ENCODE measurements at regions not wholly inside any gene's neighbourhood (a gene's known extent, or its start where the extent isn't known, plus 50 kb on each side); places are given as distances from the start of the nearest gene placed in this dataset.
"Not testable (repeated sequence)": the region's sequence is repeated elsewhere in the genome, so short reads cannot be mapped to it uniquely, and the experiment has no call there.

- DNase-seq, result no peak
These were observed 87.8 kb downstream of the HFE start for GRCh38 chr6:26175033-26175427.

- no peak for DNase-seq
These were observed 88.4 kb downstream of the HFE start for GRCh38 chr6:26175428-26176181.

DNA sequence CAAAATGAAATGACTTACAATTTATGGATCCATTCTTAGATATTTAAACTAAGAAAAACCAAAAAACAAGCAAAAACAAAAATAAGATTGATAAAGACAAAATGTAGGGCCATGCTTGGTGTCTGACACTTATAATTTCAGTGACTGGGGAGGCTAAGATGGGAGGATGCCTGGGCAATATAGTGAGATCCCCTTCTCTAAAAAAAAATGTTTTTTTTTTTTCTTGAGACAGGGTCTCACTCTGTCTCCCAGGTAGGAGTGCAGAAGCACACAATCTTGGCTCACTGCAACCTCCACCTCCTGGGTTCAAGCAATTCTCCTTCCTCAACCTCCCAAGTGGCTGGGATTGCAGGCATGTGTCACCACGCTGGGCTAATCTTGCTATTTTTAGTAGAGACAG lies 92.4 kb downstream of the HFE start:
- DNase-seq, result no peak

GRCh38 chr6:26180346-26180745 lies 93.1 kb downstream of the HFE start:
- DNase-seq, result no peak

GRCh38 chr6:26183237-26183580 lies 96.0 kb downstream of the HFE start:
- DNase-seq, result peak; percentile 82

DNA sequence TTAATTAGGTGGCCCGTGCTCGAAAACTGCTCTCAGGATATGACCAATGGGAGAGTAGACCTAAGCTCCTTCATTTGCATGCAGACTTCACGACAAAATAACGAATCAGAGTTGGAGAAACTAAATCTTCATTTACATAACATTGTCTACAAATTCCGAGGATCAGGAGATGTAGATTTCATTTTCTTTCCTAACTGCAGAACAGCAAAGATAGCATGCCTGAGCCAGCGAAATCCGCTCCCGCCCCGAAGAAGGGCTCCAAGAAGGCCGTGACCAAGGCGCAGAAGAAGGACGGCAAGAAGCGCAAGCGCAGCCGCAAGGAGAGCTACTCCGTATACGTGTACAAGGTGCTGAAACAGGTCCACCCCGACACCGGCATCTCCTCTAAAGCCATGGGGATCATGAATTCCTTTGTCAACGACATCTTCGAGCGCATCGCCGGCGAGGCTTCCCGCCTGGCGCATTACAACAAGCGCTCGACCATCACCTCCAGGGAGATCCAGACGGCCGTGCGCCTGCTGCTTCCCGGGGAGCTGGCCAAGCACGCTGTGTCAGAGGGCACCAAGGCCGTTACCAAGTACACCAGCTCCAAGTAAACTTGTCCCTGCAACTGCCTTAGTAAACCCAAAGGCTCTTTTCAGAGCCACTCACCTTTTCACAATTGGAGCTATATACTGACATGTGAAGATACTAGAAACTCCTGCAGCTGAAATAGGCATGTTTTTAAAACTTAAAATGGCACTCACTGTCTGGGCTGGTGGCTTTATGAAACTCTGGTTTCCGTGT lies 96.5 kb downstream of the HFE start:
- DNase-seq, result peak; percentile 87

DNA sequence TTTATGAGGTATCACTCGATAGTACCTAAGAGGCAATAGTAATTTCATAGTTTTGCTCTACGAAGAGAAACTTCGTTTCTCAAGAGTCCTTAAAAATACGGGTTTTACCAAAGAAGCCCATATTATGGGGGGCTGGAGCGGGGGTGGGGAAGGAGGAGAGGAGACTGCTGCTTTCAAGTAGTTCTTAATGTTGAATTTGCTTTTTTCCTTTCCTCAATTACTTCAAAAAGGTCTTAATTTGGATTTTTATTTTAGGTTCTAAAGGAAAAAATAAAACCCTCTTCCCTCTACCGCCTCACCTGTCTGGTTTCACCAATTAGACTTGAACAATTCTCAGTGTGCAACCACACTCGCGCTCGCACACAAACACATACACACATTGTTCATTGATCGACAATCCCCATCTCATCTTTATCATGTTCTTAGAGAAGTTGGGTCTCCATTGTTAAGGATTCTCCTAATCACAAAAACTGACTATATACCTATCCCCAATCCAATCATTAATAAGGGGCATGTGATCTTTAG lies 97.2 kb downstream of the HFE start:
- DNase-seq, result no peak

- DNase-seq, result no peak
These were observed 97.8 kb downstream of the HFE start for GRCh38 chr6:26185004-26185403.

DNA sequence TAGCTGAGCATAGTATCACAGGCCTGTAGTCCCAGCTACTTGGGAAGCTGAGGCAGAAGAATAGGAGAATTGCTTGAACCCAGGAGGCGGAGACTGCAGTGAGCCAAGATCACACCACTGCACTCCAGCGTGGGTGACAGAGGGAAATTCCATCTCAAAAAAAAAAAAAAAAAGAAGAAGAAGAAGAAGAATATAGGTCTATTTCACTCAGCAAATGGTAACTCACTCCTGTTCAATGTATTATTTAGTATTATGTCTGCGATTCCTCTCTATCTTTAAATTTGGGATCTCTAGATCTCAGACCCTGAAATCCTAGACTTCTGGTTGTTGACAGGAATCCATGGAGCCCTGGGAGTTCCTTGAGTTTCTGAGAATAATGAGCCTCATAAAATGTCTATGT lies 98.6 kb downstream of the HFE start:
- DNase-seq, result no peak

DNA sequence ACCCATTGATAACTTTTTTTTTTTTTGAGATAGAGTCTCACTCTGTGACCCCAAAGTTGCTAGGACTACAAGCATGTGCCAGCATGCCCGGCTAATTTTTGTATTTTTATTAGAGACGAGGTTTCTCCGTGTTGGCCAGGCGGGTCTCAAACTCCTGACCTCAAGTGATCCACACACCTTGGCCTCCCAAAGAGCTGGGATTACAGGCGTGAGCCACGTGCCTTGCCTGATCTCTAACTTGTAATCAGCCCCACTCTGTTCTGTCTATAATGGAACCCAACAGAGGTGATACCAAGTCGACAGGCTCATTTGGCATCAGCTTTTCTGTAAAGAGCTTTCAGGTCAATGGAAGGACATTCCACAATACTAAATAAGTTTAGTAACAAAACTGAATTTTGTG lies 99.4 kb downstream of the HFE start:
- no peak for DNase-seq

- no peak for DNase-seq
These were observed 100.1 kb downstream of the HFE start for GRCh38 chr6:26187292-26187691.

GRCh38 chr6:26187981-26188635 lies 100.9 kb downstream of the HFE start:
- peak; percentile 68 for DNase-seq

GRCh38 chr6:26191512-26191911 lies 104.3 kb downstream of the HFE start:
- not testable (repeated sequence) for DNase-seq

DNA sequence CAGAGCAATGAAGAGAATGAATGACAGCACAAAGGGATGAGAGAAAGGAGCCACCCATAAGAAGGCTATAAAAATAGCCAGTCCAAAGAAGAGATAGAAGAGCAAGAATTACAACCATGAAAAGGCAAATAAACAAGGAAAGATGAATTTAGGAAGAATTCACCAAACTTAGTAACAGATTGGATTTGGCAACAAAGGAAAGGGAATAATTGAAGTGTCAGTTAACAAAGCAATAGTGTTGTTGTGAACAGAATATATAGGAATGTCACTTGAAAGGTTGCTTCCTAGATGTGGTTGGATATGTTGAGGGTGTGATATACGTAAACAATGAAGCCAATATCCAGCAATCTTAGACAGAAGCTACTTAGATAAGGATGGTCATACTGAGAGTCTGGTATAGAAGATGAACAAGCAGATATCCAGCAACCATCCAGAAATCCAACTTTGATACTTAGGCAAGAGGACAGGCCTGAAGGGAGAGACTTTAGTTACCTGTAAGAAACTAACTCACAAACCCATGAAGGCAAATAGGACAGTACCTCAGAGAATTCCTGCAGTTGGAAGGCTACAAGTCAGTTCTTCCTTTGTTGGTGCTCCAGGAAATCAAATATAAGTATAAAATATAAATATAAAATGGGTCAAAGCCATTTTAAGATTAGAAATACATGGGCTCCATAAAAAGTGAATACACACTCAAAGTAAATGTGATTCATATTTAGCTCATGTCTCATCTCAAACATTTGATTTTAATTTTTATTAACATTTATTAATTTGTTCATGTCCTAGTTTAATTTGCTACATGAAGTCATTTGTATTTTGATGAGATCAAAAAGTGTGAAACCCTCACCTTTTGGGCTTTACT lies 106.5 kb downstream of the HFE start:
- DNase-seq, result no peak

GRCh38 chr6:26194329-26194701 lies 107.1 kb downstream of the HFE start:
- no peak for DNase-seq

GRCh38 chr6:26194816-26195375 lies 107.7 kb downstream of the HFE start:
- DNase-seq, result peak; percentile 58

DNA sequence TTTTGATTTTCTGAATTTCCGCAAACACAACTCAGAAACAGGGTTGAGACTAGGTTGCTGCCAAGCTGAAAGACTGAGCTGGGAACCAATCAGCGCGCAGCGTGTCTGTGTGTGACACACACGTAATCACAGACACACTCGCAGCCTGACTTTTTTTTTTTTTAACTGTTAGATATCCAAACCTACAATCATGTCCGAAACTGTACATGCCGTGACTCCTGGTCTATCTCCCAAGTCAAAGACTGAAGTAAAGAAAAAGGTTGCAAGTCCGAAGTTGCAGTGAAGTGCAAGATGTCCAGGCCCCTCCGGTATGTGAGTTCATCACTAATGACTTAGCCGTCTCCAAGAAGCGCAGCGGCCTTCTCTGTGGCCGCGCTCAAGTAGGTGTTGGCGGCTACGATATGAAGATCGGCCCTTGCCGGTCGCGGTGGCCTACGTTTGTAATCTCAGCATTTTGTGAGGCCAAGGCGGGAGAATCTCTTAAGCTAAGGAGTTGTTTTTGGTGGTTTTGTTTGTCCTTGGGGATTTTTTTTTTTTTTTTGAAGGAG lies 108.2 kb downstream of the HFE start:
- peak; percentile 86 for DNase-seq

- peak; percentile 57 for DNase-seq
These were observed 109.0 kb downstream of the HFE start for GRCh38 chr6:26195924-26196845.

DNA sequence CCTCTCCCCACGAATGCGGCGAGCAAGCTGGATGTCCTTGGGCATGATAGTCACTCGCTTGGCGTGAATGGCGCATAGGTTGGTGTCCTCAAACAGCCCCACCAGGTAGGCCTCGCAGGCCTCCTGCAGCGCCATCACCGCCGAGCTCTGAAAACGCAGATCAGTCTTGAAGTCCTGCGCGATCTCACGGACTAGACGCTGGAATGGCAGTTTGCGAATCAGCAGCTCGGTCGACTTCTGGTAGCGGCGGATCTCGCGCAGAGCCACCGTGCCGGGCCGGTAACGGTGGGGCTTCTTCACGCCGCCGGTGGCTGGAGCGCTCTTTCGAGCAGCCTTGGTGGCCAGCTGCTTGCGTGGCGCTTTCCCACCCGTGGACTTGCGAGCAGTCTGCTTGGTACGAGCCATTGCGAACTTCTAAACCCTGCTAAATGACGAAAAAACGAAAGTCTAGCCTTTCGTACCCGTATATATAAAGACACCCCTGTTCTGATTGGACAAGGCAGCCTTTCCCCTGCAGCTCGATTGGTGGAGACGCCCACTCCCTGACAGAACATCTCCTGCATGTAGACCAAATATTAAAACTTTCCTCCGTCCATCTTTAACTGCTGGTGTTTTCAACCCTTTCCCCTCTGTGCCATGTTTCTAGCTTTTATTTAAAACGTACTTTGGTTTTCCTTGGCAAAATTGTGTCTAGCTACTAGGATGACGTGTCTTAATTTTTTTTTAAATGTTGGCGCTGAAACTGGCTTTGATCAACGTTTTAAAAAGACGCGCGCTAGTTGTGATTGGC lies 109.8 kb downstream of the HFE start:
- peak; percentile 90 for DNase-seq

- DNase-seq, result no peak
These were observed 110.4 kb downstream of the HFE start for GRCh38 chr6:26197636-26197932.
